Right atrium auricular region (tissue), 2 donors: ENCODE measurements at regions not wholly inside any gene's neighbourhood (a gene's known extent, or its start where the extent isn't known, plus 50 kb on each side); places are given as distances from the start of the nearest gene placed in this dataset.

Experiments used
- DNase-seq: peaks from one replicate; pipeline ENCODE4 v3.0.0-alpha.2; 2019; ENCODE audit warnings: low spot score
- H3K27ac ChIP-seq, 2 donors: fragments of 200-600 bp; sonication (generic); 1 replicate in 1 of 2; 2 replicates in 1 of 2; pipeline ENCODE4 v1.5.1; 2016 to 2019
- H3K27me3 ChIP-seq, 2 donors: fragments of 200-600 bp; sonication (generic); one replicate each; pipeline versions ENCODE4 v1.5.1 to v1.6.0; 2017 to 2019
- H3K36me3 ChIP-seq: fragments of 200-600 bp; sonication (generic); one replicate; pipeline ENCODE4 v1.5.1; 2016
- H3K4me1 ChIP-seq, 2 donors: fragments of 200-600 bp; sonication (generic); one replicate each; pipeline versions ENCODE4 v1.5.1 to v1.6.0; 2017 to 2019
- H3K4me3 ChIP-seq, 2 donors: fragments of 200-600 bp; sonication (generic); 1 replicate in 1 of 2; 2 replicates in 1 of 2; pipeline ENCODE4 v1.5.1; 2017 to 2019; ENCODE audit warnings: mild to moderate bottlenecking in 1 of 2, moderate library complexity in 1 of 2
- H3K9me3 ChIP-seq, 2 donors: fragments of 200-600 bp; sonication (generic); one replicate each; pipeline ENCODE4 v1.5.1; 2019
- CTCF ChIP-seq, 2 donors: fragments of 200-600 bp; sonication (generic); IDR thresholded peaks; one replicate each; pipeline ENCODE4 v1.5.1; 2019; ENCODE audit warnings: antibody characterized with exemption in 2 of 2

DNA sequence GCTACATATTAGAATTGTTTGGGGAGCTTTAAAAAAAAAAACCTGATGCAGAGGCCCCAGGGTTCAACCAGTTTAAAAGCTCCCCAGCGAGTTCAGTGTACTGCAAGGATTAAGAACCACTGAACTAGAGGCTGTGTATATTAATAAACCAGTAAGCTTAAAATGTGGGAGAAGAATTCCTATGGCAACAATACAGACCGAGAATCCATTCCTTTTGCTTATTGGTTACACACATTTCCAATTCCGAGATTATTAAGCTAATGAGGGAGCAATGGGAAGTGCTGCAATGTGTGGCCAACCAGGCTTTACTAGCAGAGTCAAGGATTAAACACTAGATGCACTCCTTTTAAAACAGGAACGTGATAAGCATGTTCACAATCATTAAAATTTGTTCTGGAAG is 204.4 kb downstream of the TDRD15 start:
- H3K27ac ChIP-seq = no peak overlapping the region
- no peak for TF ChIP-seq CTCF (IDR thresholded peaks at IDR 0.05)
- H3K4me3 ChIP-seq = no peak overlapping the region
- no peaks in the 10 kb centered on the region for H3K4me1 ChIP-seq
- no peak for DNase-seq
- no peaks in the 10 kb centered on the region for H3K9me3 ChIP-seq
- H3K27me3 ChIP-seq = no peaks in the 10 kb centered on the region
- no peaks in the 10 kb centered on the region for H3K36me3 ChIP-seq

- H3K27ac ChIP-seq = no peak overlapping the region
- H3K27me3 ChIP-seq = no peaks in the 10 kb centered on the region
- no peaks in the 10 kb centered on the region for H3K36me3 ChIP-seq
- no peak for TF ChIP-seq CTCF (IDR thresholded peaks at IDR 0.05)
- H3K4me3 ChIP-seq = no peak overlapping the region
- DNase-seq = no peak
- no peaks in the 10 kb centered on the region for H3K9me3 ChIP-seq
- no peaks in the 10 kb centered on the region for H3K4me1 ChIP-seq
Observed at GRCh38 chr2:21330786-21331391, 207.1 kb downstream of the TDRD15 start.

GRCh38 chr2:21331625-21332370 is 208.0 kb downstream of the TDRD15 start:
- Histone ChIP-seq H3K9me3 (no peaks in the 10 kb centered on the region), H3K4me3 (no peak overlapping the region), H3K36me3 (no peaks in the 10 kb centered on the region), H3K4me1 (no peaks in the 10 kb centered on the region), H3K27ac (no peak overlapping the region), H3K27me3 (no peaks in the 10 kb centered on the region)
- DNase-seq = no peak
- TF ChIP-seq CTCF (IDR thresholded peaks at IDR 0.05) = no peak

DNA sequence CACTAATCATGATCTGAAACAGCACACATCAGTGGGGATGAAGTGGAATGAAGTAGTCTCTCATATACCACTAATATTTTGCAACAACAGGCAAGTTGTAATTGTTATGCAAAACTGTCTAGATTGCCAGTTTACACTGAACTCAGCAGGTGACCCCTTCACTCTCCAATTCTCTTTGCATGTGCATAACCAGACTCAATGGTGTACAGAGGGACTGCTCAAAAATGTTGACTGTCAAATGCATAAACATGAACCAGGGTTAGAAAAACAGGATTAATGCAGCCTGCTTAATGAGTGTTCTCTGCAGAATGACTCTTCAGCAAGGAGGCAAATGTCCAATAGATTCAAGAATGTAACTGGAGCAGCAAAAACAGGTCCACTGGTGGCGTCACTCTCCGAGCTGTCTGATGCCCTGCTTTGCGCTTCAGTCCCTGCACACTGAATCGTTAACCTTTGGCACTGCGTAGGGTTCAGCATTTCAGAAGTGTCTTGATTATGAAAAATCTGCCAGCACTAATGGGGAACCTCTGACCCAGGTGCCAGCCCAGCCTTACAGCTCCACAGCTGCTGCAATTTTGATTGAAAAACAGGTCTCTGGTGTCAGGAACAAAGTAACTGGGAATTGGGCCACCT is 209.3 kb downstream of the TDRD15 start:
- H3K4me1 ChIP-seq = no peaks in the 10 kb centered on the region
- DNase-seq = no peak
- TF ChIP-seq CTCF (IDR thresholded peaks at IDR 0.05) = no peak

GRCh38 chr2:21333684-21334083 is 209.9 kb downstream of the TDRD15 start:
- no peaks in the 10 kb centered on the region for H3K4me1 ChIP-seq
- H3K9me3 ChIP-seq = no peaks in the 10 kb centered on the region
- no peak overlapping the region for H3K27ac ChIP-seq
- no peak overlapping the region for H3K4me3 ChIP-seq
- no peak for TF ChIP-seq CTCF (IDR thresholded peaks at IDR 0.05)
- H3K36me3 ChIP-seq = no peaks in the 10 kb centered on the region
- no peak for DNase-seq
- H3K27me3 ChIP-seq = no peaks in the 10 kb centered on the region

More for the DNA sequence above, 209.3 kb downstream of the TDRD15 start:
- Histone ChIP-seq H3K9me3 (no peaks in the 10 kb centered on the region), H3K27me3 (no peaks in the 10 kb centered on the region), H3K27ac (no peak overlapping the region), H3K4me3 (no peak overlapping the region), H3K36me3 (no peaks in the 10 kb centered on the region)
